ENCODE measurements at regions not wholly inside any gene's neighbourhood (a gene's known extent, or its start where the extent isn't known, plus 50 kb on each side); places are given as distances from the start of the nearest gene placed in this dataset.

GRCh38 chr9:91028166-91028827 lies 226.7 kb downstream of the SYK start:
- TF ChIP-seq CTCF (IDR thresholded peaks at IDR 0.05; ENCODE audit: insufficient read depth, low read length) (no peak), POLR2AphosphoS5 (IDR thresholded peaks at IDR 0.05; ENCODE audit: low read depth) (no peak)

All from HL-60 (cell line).